ENCODE measurements at regions not wholly inside any gene's neighbourhood (a gene's known extent, or its start where the extent isn't known, plus 50 kb on each side); places are given as distances from the start of the nearest gene placed in this dataset.
"Not testable (repeated sequence)": the region's sequence is repeated elsewhere in the genome, so short reads cannot be mapped to it uniquely, and the experiment has no call there.

GRCh38 chr14:87312169-87312893 is 680.7 kb downstream of the GALC start:
- no peak for DNase-seq (ENCODE audit: low read depth)

GRCh38 chr14:87309557-87309956 is 683.4 kb downstream of the GALC start:
- DNase-seq (ENCODE audit: low read depth): no peak

- no peak for DNase-seq (ENCODE audit: low read depth)
These were observed 686.4 kb downstream of the GALC start for GRCh38 chr14:87306409-87307168.

- no peak for DNase-seq (ENCODE audit: low read depth)
These were observed 687.6 kb downstream of the GALC start for GRCh38 chr14:87305345-87305744.

GRCh38 chr14:87304404-87304803 is 688.6 kb downstream of the GALC start:
- DNase-seq (ENCODE audit: low read depth): no peak

GRCh38 chr14:87286826-87287225 is 706.2 kb downstream of the GALC start:
- no peak for DNase-seq (ENCODE audit: low read depth)

- no peak for DNase-seq (ENCODE audit: low read depth)
These were observed 706.8 kb downstream of the GALC start for GRCh38 chr14:87286191-87286590.

- no peak for DNase-seq (ENCODE audit: low read depth)
These were observed 707.5 kb downstream of the GALC start for GRCh38 chr14:87285506-87285905.

- no peak for DNase-seq (ENCODE audit: low read depth)
These were observed 709.4 kb downstream of the GALC start for GRCh38 chr14:87283547-87283946.

- DNase-seq (ENCODE audit: low read depth): no peak
These were observed 710.7 kb downstream of the GALC start for GRCh38 chr14:87282266-87282665.

- DNase-seq (ENCODE audit: low read depth): no peak
These were observed 714.6 kb downstream of the GALC start for GRCh38 chr14:87278415-87278814.

- no peak for DNase-seq (ENCODE audit: low read depth)
These were observed 721.7 kb downstream of the GALC start for GRCh38 chr14:87271331-87271730.

GRCh38 chr14:87268997-87269396 is 724.0 kb downstream of the GALC start:
- no peak for DNase-seq (ENCODE audit: low read depth)

GRCh38 chr14:87264796-87265195 is 728.2 kb downstream of the GALC start:
- no peak for DNase-seq (ENCODE audit: low read depth)

GRCh38 chr14:87264272-87264785 is 728.7 kb downstream of the GALC start:
- DNase-seq (ENCODE audit: low read depth): no peak

- no peak for DNase-seq (ENCODE audit: low read depth)
These were observed 731.4 kb downstream of the GALC start for GRCh38 chr14:87261621-87262020.

GRCh38 chr14:87260460-87260859 is 732.5 kb downstream of the GALC start:
- no peak for DNase-seq (ENCODE audit: low read depth)

- DNase-seq (ENCODE audit: low read depth): no peak
These were observed 735.6 kb downstream of the GALC start for GRCh38 chr14:87257421-87257820.

GRCh38 chr14:87255058-87255457 is 737.9 kb downstream of the GALC start:
- no peak for DNase-seq (ENCODE audit: low read depth)

GRCh38 chr14:87254331-87254874 is 738.6 kb downstream of the GALC start:
- no peak for DNase-seq (ENCODE audit: low read depth)

- not testable (repeated sequence) for DNase-seq (ENCODE audit: low read depth)
These were observed 739.2 kb downstream of the GALC start for GRCh38 chr14:87253791-87254190.

- DNase-seq (ENCODE audit: low read depth): no peak
These were observed 740.9 kb downstream of the GALC start for GRCh38 chr14:87252103-87252502.

- no peak for DNase-seq (ENCODE audit: low read depth)
These were observed 742.0 kb downstream of the GALC start for GRCh38 chr14:87251011-87251410.

Measured in RPMI7951 (cell line).